ENCODE measurements at regions not wholly inside any gene's neighbourhood (a gene's known extent, or its start where the extent isn't known, plus 50 kb on each side); places are given as distances from the start of the nearest gene placed in this dataset.

- Mint-ChIP-seq H3K36me3 (ENCODE audit: insufficient read depth) (no peaks in the 10 kb centered on the region), H3K9me3 (ENCODE audit: low read depth) (peaks cover 4% of the 10 kb centered on the region), H3K4me1 (ENCODE audit: low read depth) (no peaks in the 10 kb centered on the region), H3K27ac (no peak overlapping the region), H3K27me3 (no peaks in the 10 kb centered on the region), H3K4me3 (ENCODE audit: low read depth) (no peak overlapping the region)
- DNase-seq (ENCODE audit: low spot score, unreplicated experiment): no peak
- no peak for TF ChIP-seq CTCF (IDR thresholded peaks at IDR 0.05; ENCODE audit: unreplicated experiment)
Observed at GRCh38 chr14:85824526-85824925, 294.6 kb downstream of the FLRT2 start.

GRCh38 chr14:85822236-85822635, 292.3 kb downstream of the FLRT2 start:
- no peaks in the 10 kb centered on the region for H3K36me3 Mint-ChIP-seq (ENCODE audit: insufficient read depth)
- no peak for TF ChIP-seq CTCF (IDR thresholded peaks at IDR 0.05; ENCODE audit: unreplicated experiment)
- H3K27ac Mint-ChIP-seq: no peak overlapping the region
- no peaks in the 10 kb centered on the region for H3K4me1 Mint-ChIP-seq (ENCODE audit: low read depth)
- H3K4me3 Mint-ChIP-seq (ENCODE audit: low read depth): no peak overlapping the region
- H3K9me3 Mint-ChIP-seq (ENCODE audit: low read depth): peaks cover 4% of the 10 kb centered on the region
- DNase-seq (ENCODE audit: low spot score, unreplicated experiment): no peak
- H3K27me3 Mint-ChIP-seq: no peaks in the 10 kb centered on the region

- Mint-ChIP-seq H3K4me1 (ENCODE audit: low read depth) (peaks cover 2% of the 10 kb centered on the region), H3K27me3 (no peaks in the 10 kb centered on the region), H3K4me3 (ENCODE audit: low read depth) (no peak overlapping the region), H3K9me3 (ENCODE audit: low read depth) (peaks cover 4% of the 10 kb centered on the region), H3K36me3 (ENCODE audit: insufficient read depth) (no peaks in the 10 kb centered on the region), H3K27ac (no peak overlapping the region)
- DNase-seq (ENCODE audit: low spot score, unreplicated experiment): no peak
- TF ChIP-seq CTCF (IDR thresholded peaks at IDR 0.05; ENCODE audit: unreplicated experiment): no peak
Observed at GRCh38 chr14:85817430-85817829, 287.5 kb downstream of the FLRT2 start.

- Mint-ChIP-seq H3K36me3 (ENCODE audit: insufficient read depth) (no peaks in the 10 kb centered on the region), H3K4me1 (ENCODE audit: low read depth) (peaks cover 14% of the 10 kb centered on the region), H3K27ac (no peak overlapping the region), H3K4me3 (ENCODE audit: low read depth) (no peak overlapping the region), H3K9me3 (ENCODE audit: low read depth) (no peaks in the 10 kb centered on the region), H3K27me3 (no peaks in the 10 kb centered on the region)
- no peak for DNase-seq (ENCODE audit: low spot score, unreplicated experiment)
- TF ChIP-seq CTCF (IDR thresholded peaks at IDR 0.05; ENCODE audit: unreplicated experiment): no peak
Observed at GRCh38 chr14:85813040-85813439, 283.1 kb downstream of the FLRT2 start.

GRCh38 chr14:85811340-85811739, 281.4 kb downstream of the FLRT2 start:
- H3K4me1 Mint-ChIP-seq (ENCODE audit: low read depth): peaks cover 12% of the 10 kb centered on the region
- DNase-seq (ENCODE audit: low spot score, unreplicated experiment): no peak
- H3K27ac Mint-ChIP-seq: no peak overlapping the region
- peaks cover 2% of the 10 kb centered on the region for H3K9me3 Mint-ChIP-seq (ENCODE audit: low read depth)
- H3K36me3 Mint-ChIP-seq (ENCODE audit: insufficient read depth): no peaks in the 10 kb centered on the region
- H3K27me3 Mint-ChIP-seq: no peaks in the 10 kb centered on the region
- TF ChIP-seq CTCF (IDR thresholded peaks at IDR 0.05; ENCODE audit: unreplicated experiment): no peak
- H3K4me3 Mint-ChIP-seq (ENCODE audit: low read depth): no peak overlapping the region
